CD4-positive, alpha-beta memory T cell (primary cell): ENCODE measurements at regions not wholly inside any gene's neighbourhood (a gene's known extent, or its start where the extent isn't known, plus 50 kb on each side); places are given as distances from the start of the nearest gene placed in this dataset.

Experiments
- CTCF ChIA-PET: fragments of 350-600 bp; sonication (Branson Sonifier 250); formaldehyde crosslinking; loops from one replicate; lab custom pipeline; 2021; ENCODE audit warnings: inconsistent platforms; ENCODE audit not compliant: partially characterized antibody; lab: Charles Lee
- POLR2A ChIA-PET: fragments of 350-600 bp; sonication (Branson Sonifier 250); formaldehyde crosslinking; loops from one replicate; lab custom pipeline; 2021; ENCODE audit not compliant: partially characterized antibody; lab: Charles Lee
- DNase-seq, 5 donors: peaks; one replicate each; pipeline versions ENCODE4 v3.0.0 to v3.0.0-alpha.2; 2020 to 2022; ENCODE audit warnings: mixed read lengths in 1 of 5
- H3K27ac ChIP-seq: one replicate; pipeline ENCODE4 v1.7.0; 2013; ENCODE audit warnings: low read depth, low read length
- H3K27me3 ChIP-seq: 2 replicates; pipeline ENCODE4 v1.7.0; 2013; ENCODE audit warnings: mild to moderate bottlenecking, low read length, moderate library complexity; ENCODE audit not compliant: insufficient read depth
- H3K36me3 ChIP-seq: 2 replicates; pipeline ENCODE4 v1.7.0; 2013; ENCODE audit warnings: mild to moderate bottlenecking, low read length, moderate library complexity; ENCODE audit not compliant: insufficient read depth
- H3K4me1 ChIP-seq: 2 replicates; pipeline ENCODE4 v1.7.0; 2013; ENCODE audit warnings: mild to moderate bottlenecking, low read length, moderate library complexity; ENCODE audit not compliant: insufficient read depth
- H3K4me3 ChIP-seq, 2 donors: one replicate each; pipeline ENCODE4 v1.7.0; 2013; ENCODE audit warnings: low read length in 2 of 2, mild to moderate bottlenecking in 1 of 2
- H3K9me3 ChIP-seq, 2 donors: one replicate each; pipeline ENCODE4 v1.7.0; 2013; ENCODE audit warnings: low read length in 2 of 2, control low read depth in 1 of 2; ENCODE audit not compliant: control insufficient read depth in 1 of 2
- H3K27ac Mint-ChIP-seq, 7 donors: one replicate each; pipeline ENCODE4 v1.8.0; 2020 to 2021; ENCODE audit warnings: mixed read lengths in 7 of 7, mild to moderate bottlenecking in 6 of 7, inconsistent platforms in 3 of 7, moderate library complexity in 3 of 7
- H3K27me3 Mint-ChIP-seq, 2 donors: one replicate each; pipeline ENCODE4 v1.8.0; 2020 to 2021; ENCODE audit warnings: mixed read lengths in 2 of 2
- H3K36me3 Mint-ChIP-seq, 2 donors: one replicate each; pipeline ENCODE4 v1.8.0; 2020 to 2021; ENCODE audit warnings: mixed read lengths in 2 of 2, inconsistent platforms in 1 of 2, mild to moderate bottlenecking in 1 of 2
- H3K4me1 Mint-ChIP-seq, 4 donors: one replicate each; pipeline ENCODE4 v1.8.0; 2020 to 2021; ENCODE audit warnings: mixed read lengths in 4 of 4, mild to moderate bottlenecking in 1 of 4
- H3K4me3 Mint-ChIP-seq, 8 donors: one replicate each; pipeline ENCODE4 v1.8.0; 2020 to 2021; ENCODE audit warnings: mixed read lengths in 8 of 8, mild to moderate bottlenecking in 7 of 8, moderate library complexity in 6 of 8, inconsistent platforms in 3 of 8
- H3K9me3 Mint-ChIP-seq, 8 donors: one replicate each; pipeline ENCODE4 v1.8.0; 2020 to 2021; ENCODE audit warnings: mixed read lengths in 8 of 8, mild to moderate bottlenecking in 5 of 8, inconsistent platforms in 3 of 8, moderate library complexity in 1 of 8
- intact Hi-C: fragments of 100-400 bp; cut with micrococcal nuclease; formaldehyde crosslinking; loops from one replicate; pipeline ENCODE4 v1.15.1; 2023

DNA sequence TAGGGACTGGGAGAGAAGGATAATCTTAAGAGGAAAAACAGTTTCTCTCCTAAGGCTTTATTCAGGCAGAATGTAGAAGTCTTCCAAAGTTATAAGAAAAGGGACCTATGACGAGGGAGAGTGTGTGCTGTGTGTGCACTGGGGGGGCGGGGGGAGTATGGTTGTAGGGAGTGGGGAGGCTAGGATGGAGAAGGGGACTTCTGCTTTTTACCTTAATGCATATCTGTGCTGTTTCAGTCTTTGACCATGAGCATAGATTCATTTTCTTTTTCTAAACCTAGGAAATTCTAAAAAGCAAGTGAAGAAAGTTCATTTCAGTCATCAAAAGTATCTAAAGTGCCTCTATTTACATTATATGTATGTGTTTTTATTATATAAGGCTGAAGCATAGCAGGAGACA lies 52.6 kb upstream of the RASA2 start:
- H3K9me3 Mint-ChIP-seq, result no peaks in the 10 kb centered on the region
- peaks cover 12 to 40% of the 10 kb centered on the region in 2 donors for H3K36me3 Mint-ChIP-seq
- DNase-seq, result no peak
- no peaks in the 10 kb centered on the region for H3K27me3 Mint-ChIP-seq
- Histone ChIP-seq H3K4me1 (peaks cover 20% of the 10 kb centered on the region), H3K9me3 (no peaks in the 10 kb centered on the region), H3K4me3 (no peak overlapping the region), H3K27me3 (no peaks in the 10 kb centered on the region), H3K27ac (no peak overlapping the region), H3K36me3 (peaks cover 11% of the 10 kb centered on the region)
- no peak overlapping the region for H3K4me3 Mint-ChIP-seq
- H3K27ac Mint-ChIP-seq, result peak overlapping the region in 6 of 7 donors; percentile 7 to 72 (median 21)
- ChIA-PET CTCF (interaction anchor here (1.2 to 5.4 kb wide), 2 partner anchors 7 to 64 kb away, joined by 4 to 37 read pairs; no protein-coding TSS in a partner anchor), POLR2A (no interaction called here)
- intact Hi-C loops, result no loop called here
- H3K4me1 Mint-ChIP-seq, result peaks cover 15 to 40% (median 34%) of the 10 kb centered on the region in 4 donors

DNA sequence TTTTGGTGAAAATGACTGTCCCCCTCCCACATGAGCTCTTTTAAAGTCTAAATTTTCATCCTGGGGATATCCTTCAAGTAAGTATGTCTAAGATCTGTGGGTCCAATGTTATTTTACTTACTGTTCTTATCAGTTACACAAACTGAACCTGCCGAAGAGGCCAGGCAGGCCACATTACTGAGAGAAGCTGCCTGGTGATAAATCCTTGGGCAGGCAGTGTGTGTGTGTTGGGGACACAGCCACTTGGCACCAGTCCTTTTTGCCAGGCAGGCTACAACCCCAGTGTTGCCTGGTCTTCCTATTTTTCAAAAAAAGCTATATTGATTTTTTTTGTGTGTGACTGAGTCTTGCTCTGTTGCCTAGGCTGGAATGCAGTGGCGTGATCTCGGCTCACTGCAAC lies 50.6 kb upstream of the RASA2 start:
- POLR2A ChIA-PET, result interaction anchor here (1.1 to 1.4 kb wide), 5 partner anchors 20 to 125 kb away, joined by 3 to 5 read pairs (median 3); partner anchors contain the start of gene RASA2
- no peak for DNase-seq
- H3K36me3 ChIP-seq, result peaks cover 11% of the 10 kb centered on the region
- no peaks in the 10 kb centered on the region for H3K9me3 Mint-ChIP-seq
- H3K27ac ChIP-seq, result no peak overlapping the region
- peaks cover 8 to 41% of the 10 kb centered on the region in 2 donors for H3K36me3 Mint-ChIP-seq
- no peak overlapping the region for H3K4me3 ChIP-seq
- H3K9me3 ChIP-seq, result no peaks in the 10 kb centered on the region
- H3K27me3 Mint-ChIP-seq, result no peaks in the 10 kb centered on the region
- intact Hi-C loops, result no loop called here
- H3K4me1 Mint-ChIP-seq, result peaks cover 19 to 52% (median 45%) of the 10 kb centered on the region in 4 donors
- no peak overlapping the region for H3K4me3 Mint-ChIP-seq
- CTCF ChIA-PET, result interaction anchor here (0.7 to 1.8 kb wide), 6 partner anchors 13 to 76 kb away, joined by 3 to 9 read pairs (median 4); no protein-coding TSS in a partner anchor
- no peaks in the 10 kb centered on the region for H3K27me3 ChIP-seq
- H3K4me1 ChIP-seq, result peaks cover 30% of the 10 kb centered on the region
- peak overlapping the region in 3 of 7 donors; percentile 24 to 48 (median 46) for H3K27ac Mint-ChIP-seq
